ENCODE measurements at regions not wholly inside any gene's neighbourhood (a gene's known extent, or its start where the extent isn't known, plus 50 kb on each side); places are given as distances from the start of the nearest gene placed in this dataset.

GRCh38 chr9:12973710-12974109 is 198.9 kb downstream of the LURAP1L start:
- no peaks in the 10 kb centered on the region for H3K4me1 ChIP-seq (ENCODE audit: control insufficient read depth in 2 of 2, insufficient read depth in 2 of 2, low read length in 2 of 2)
- CTCF ChIA-PET, result no interaction called here
- no peaks in the 10 kb centered on the region for H3K9me3 ChIP-seq (ENCODE audit: control extremely low read depth in 1 of 3, control insufficient read depth in 2 of 3, insufficient read depth in 1 of 3, low read length in 2 of 3)
- H4K20me1 ChIP-seq (ENCODE audit: control insufficient read depth, insufficient read depth, low read length, poor library complexity, severe bottlenecking), result no peaks in the 10 kb centered on the region
- Mint-ChIP-seq H3K9me3 (ENCODE audit: insufficient read depth) (no peaks in the 10 kb centered on the region), H3K4me1 (no peaks in the 10 kb centered on the region), H3K27me3 (no peaks in the 10 kb centered on the region), H3K27ac (no peak overlapping the region), H3K4me3 (no peak overlapping the region)
- no CpG with 5 or more reads among the region's 1 CpG for WGBS (ENCODE audit: insufficient coverage)
- TF ChIP-seq CTCF (IDR thresholded peaks at IDR 0.05) (no peak), EZH2 (IDR thresholded peaks at IDR 0.05; ENCODE audit: borderline replicate concordance, insufficient read depth, low read depth, low read length, poor library complexity, severe bottlenecking) (no peak)
- POLR2A ChIA-PET, result no interaction called here
- H3K9ac ChIP-seq (ENCODE audit: low read length), result no peak overlapping the region
- DNase-seq (no peak), ATAC-seq (ENCODE audit: low read depth) (no peak)
- H3K4me2 ChIP-seq (replicated peaks; ENCODE audit: low read depth, low read length, poor library complexity, severe bottlenecking), result no peak overlapping the region
- no peaks in the 10 kb centered on the region for H3K36me3 ChIP-seq (replicated peaks in 1 of 2; ENCODE audit: control extremely low read depth in 1 of 2, control insufficient read depth in 1 of 2, extremely low read depth in 1 of 2, insufficient read depth in 2 of 2, low read length in 1 of 2)
- intact Hi-C loops (cut with micrococcal nuclease), result no loop called here
- no peaks in the 10 kb centered on the region for H3K79me2 ChIP-seq (ENCODE audit: control insufficient read depth, insufficient read depth, low read length)
- no peaks in the 10 kb centered on the region for H3K27me3 ChIP-seq (replicated peaks in 1 of 4; ENCODE audit: control extremely low read depth in 1 of 4, control insufficient read depth in 3 of 4, insufficient read depth in 4 of 4, low read length in 3 of 4)
- no peak overlapping the region for H3K4me3 ChIP-seq (ENCODE audit: control extremely low read depth in 1 of 5, extremely low read depth in 1 of 5, insufficient read depth in 1 of 5, low read depth in 2 of 5, low read length in 4 of 5)
- no peak overlapping the region for H2AFZ ChIP-seq (ENCODE audit: insufficient read depth, low read depth, low read length, poor library complexity, severe bottlenecking)
- H3K27ac ChIP-seq (ENCODE audit: low read length in 2 of 2), result no peak overlapping the region

- Histone ChIP-seq H3K27me3 (replicated peaks in 1 of 4; ENCODE audit: control extremely low read depth in 1 of 4, control insufficient read depth in 3 of 4, insufficient read depth in 4 of 4, low read length in 3 of 4) (no peaks in the 10 kb centered on the region), H3K4me1 (ENCODE audit: control insufficient read depth in 2 of 2, insufficient read depth in 2 of 2, low read length in 2 of 2) (no peaks in the 10 kb centered on the region), H4K20me1 (ENCODE audit: control insufficient read depth, insufficient read depth, low read length, poor library complexity, severe bottlenecking) (no peaks in the 10 kb centered on the region), H3K36me3 (replicated peaks in 1 of 2; ENCODE audit: control extremely low read depth in 1 of 2, control insufficient read depth in 1 of 2, extremely low read depth in 1 of 2, insufficient read depth in 2 of 2, low read length in 1 of 2) (no peaks in the 10 kb centered on the region), H3K9ac (ENCODE audit: low read length) (no peak overlapping the region), H3K9me3 (ENCODE audit: control extremely low read depth in 1 of 3, control insufficient read depth in 2 of 3, insufficient read depth in 1 of 3, low read length in 2 of 3) (no peaks in the 10 kb centered on the region), H3K79me2 (ENCODE audit: control insufficient read depth, insufficient read depth, low read length) (no peaks in the 10 kb centered on the region), H2AFZ (ENCODE audit: insufficient read depth, low read depth, low read length, poor library complexity, severe bottlenecking) (no peak overlapping the region), H3K27ac (ENCODE audit: low read length in 2 of 2) (no peak overlapping the region), H3K4me3 (ENCODE audit: control extremely low read depth in 1 of 5, extremely low read depth in 1 of 5, insufficient read depth in 1 of 5, low read depth in 2 of 5, low read length in 4 of 5) (no peak overlapping the region), H3K4me2 (replicated peaks; ENCODE audit: low read depth, low read length, poor library complexity, severe bottlenecking) (no peak overlapping the region)
- intact Hi-C loops (cut with micrococcal nuclease), result no loop called here
- WGBS (ENCODE audit: insufficient coverage), result no CpG with 5 or more reads among the region's 1 CpG
- DNase-seq (no peak), ATAC-seq (ENCODE audit: low read depth) (no peak)
- H3K9me3 Mint-ChIP-seq (ENCODE audit: insufficient read depth), result no peaks in the 10 kb centered on the region
- no peak overlapping the region for H3K4me3 Mint-ChIP-seq
- no peak overlapping the region for H3K27ac Mint-ChIP-seq
- no peak for TF ChIP-seq EZH2 (IDR thresholded peaks at IDR 0.05; ENCODE audit: borderline replicate concordance, insufficient read depth, low read depth, low read length, poor library complexity, severe bottlenecking)
- TF ChIP-seq CTCF (IDR thresholded peaks at IDR 0.05), result no peak
- POLR2A ChIA-PET, result no interaction called here
- CTCF ChIA-PET, result no interaction called here
- H3K27me3 Mint-ChIP-seq, result no peaks in the 10 kb centered on the region
- no peaks in the 10 kb centered on the region for H3K4me1 Mint-ChIP-seq
Observed at GRCh38 chr9:12974671-12975070, 199.9 kb downstream of the LURAP1L start.

Data from B cell (primary cell).